Smooth muscle cell of the brain vasculature (primary cell): ENCODE measurements at regions not wholly inside any gene's neighbourhood (a gene's known extent, or its start where the extent isn't known, plus 50 kb on each side); places are given as distances from the start of the nearest gene placed in this dataset.

Experiments used
- DNase-seq: peaks from one replicate; pipeline ENCODE4 v3.0.0-alpha.2; 2012; ENCODE audit warnings: low read depth, low spot score

GRCh38 chr20:1712634-1713624 is 55.4 kb upstream of the SIRPG start:
- no peak for DNase-seq

- no peak for DNase-seq
Measured at GRCh38 chr20:1711826-1712601, 54.4 kb upstream of the SIRPG start.

DNA sequence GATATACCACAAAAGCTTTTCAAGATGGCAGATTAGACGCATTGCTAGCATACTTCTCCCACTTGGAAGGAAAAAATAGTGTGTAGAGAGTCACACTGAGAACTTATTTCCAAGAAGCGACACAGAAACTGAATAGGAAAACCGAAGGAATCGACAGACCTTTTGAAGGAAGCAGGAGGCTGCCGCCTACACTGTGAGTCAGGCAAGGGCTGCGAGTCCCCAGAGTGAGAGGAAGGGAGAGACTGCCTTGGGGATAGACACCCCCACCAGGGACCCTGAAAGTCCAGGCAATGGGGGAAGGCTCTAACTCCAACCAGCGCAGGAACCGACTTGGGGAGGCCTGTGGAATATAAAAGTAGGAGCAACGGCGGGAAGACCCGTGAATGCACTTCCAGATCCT is 53.7 kb upstream of the SIRPG start:
- no peak for DNase-seq

DNA sequence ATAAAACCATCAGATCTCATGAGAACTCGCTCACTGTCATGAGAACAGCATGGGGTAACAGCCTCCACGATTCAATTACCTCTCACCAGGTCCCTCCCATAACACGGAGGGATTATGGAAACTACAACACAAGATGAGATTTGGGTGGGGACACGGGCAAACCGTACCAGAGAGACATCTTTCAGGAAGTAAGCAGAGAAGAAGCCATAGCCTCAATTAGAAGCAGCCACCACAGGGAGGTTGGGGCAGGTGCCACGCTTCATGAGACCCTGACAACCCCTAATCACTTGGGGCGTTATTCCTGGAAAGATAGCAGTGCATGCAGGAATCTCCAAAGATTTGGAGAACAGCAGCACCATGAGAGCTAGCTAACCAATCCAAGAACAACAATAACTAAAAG is 52.9 kb upstream of the SIRPG start:
- DNase-seq, result no peak

- DNase-seq, result no peak
Measured at GRCh38 chr20:1707588-1708449, 50.2 kb upstream of the SIRPG start.
